Panc1 (cell line): ENCODE measurements at regions not wholly inside any gene's neighbourhood (a gene's known extent, or its start where the extent isn't known, plus 50 kb on each side); places are given as distances from the start of the nearest gene placed in this dataset.

Experiments used
- ATAC-seq: fragments of 200-7000 bp; cut with Tn5 transposase; 2 replicates; pipeline ENCODE4 v1.9.1; 2020; ENCODE audit warnings: mild to moderate bottlenecking, moderate library complexity
- BruUV-seq: library from RNA; stranded (reverse); fragments of 400-500 nt; replicated peaks from 2 replicates; lab custom pipeline; 2021; lab: Mats Ljungman, UMichigan
- CTCF ChIA-PET: fragments of 300-600 bp; sonication (Branson Sonifier 250); formaldehyde crosslinking; loops from one replicate; lab custom pipeline; 2022; ENCODE audit warnings: antibody characterized with exemption; lab: Charles Lee
- POLR2A ChIA-PET: fragments of 300-600 bp; sonication (Branson Sonifier 250); formaldehyde crosslinking; loops from one replicate; lab custom pipeline; 2022; ENCODE audit warnings: antibody characterized with exemption; lab: Charles Lee
- DNase-seq: peaks from one replicate; pipeline ENCODE4 v3.0.0-alpha.2; 2010; ENCODE audit warnings: low read depth, low spot score
- H3K27ac ChIP-seq: 2 replicates; pipeline ENCODE4 v1.5.1; 2011; ENCODE audit warnings: mild to moderate bottlenecking, low read length, inconsistent platforms
- H3K27me3 ChIP-seq: fragments of 200-500 bp; sonication (Bioruptor generic); 2 replicates; pipeline ENCODE4 v1.6.0; 2014; ENCODE audit warnings: low read length, inconsistent platforms; ENCODE audit not compliant: control insufficient read depth, insufficient read depth
- H3K36me3 ChIP-seq: fragments of 200-500 bp; sonication (Bioruptor generic); 2 replicates; pipeline ENCODE4 v1.5.1; 2014; ENCODE audit warnings: inconsistent platforms, mild to moderate bottlenecking, low read length, moderate library complexity; ENCODE audit not compliant: control insufficient read depth, insufficient read depth
- H3K4me1 ChIP-seq: 2 replicates; pipeline ENCODE4 v1.5.1; 2011; ENCODE audit warnings: inconsistent platforms, mild to moderate bottlenecking, low read length, moderate library complexity; ENCODE audit not compliant: control insufficient read depth, insufficient read depth
- H3K4me3 ChIP-seq, 2 experiments: 2 replicates each; pipeline ENCODE4 v1.5.1; 2011 to 2012; ENCODE audit warnings: low read depth in 2 of 2, low read length in 2 of 2, mild to moderate bottlenecking in 2 of 2, inconsistent platforms in 1 of 2, moderate library complexity in 1 of 2
- H3K9me3 ChIP-seq: fragments of 200-500 bp; sonication (Bioruptor generic); 2 replicates; pipeline ENCODE4 v1.5.1; 2014; ENCODE audit warnings: low read depth, mild to moderate bottlenecking, inconsistent platforms, low read length, moderate library complexity; ENCODE audit not compliant: control insufficient read depth, insufficient read depth
- POLR2AphosphoS5 ChIP-seq: IDR thresholded peaks from 2 replicates; pipeline ENCODE4 v1.6.1; 2012; ENCODE audit warnings: mild to moderate bottlenecking, low read depth, low read length, moderate library complexity
- REST ChIP-seq, 2 experiments: IDR thresholded peaks; 2 replicates each; pipeline ENCODE4 v1.6.1; 2011 to 2012; ENCODE audit warnings: low read depth in 2 of 2, control low read depth in 1 of 2, low read length in 1 of 2, mild to moderate bottlenecking in 1 of 2, moderate library complexity in 1 of 2; ENCODE audit not compliant: insufficient read depth in 1 of 2
- SIN3A ChIP-seq: IDR thresholded peaks from 2 replicates; pipeline ENCODE4 v1.6.1; 2012; ENCODE audit warnings: low read depth, mild to moderate bottlenecking, low read length, moderate library complexity, borderline replicate concordance; ENCODE audit not compliant: insufficient read depth
- TCF7L2 ChIP-seq: IDR thresholded peaks from 2 replicates; pipeline ENCODE4 v1.6.1; 2011; ENCODE audit warnings: mild to moderate bottlenecking, low read depth, low read length, inconsistent platforms
- in situ Hi-C: cut with HindIII; loops from 2 replicates; pipeline ENCODE4 v1.10.0; 2016; ENCODE audit warnings: low sequenced_read_pairs, low pct_unique_long_range_greater_than_20kb
- intact Hi-C: fragments of 100-400 bp; cut with micrococcal nuclease; formaldehyde crosslinking; loops from one replicate; pipeline ENCODE4 v1.10.0; 2022; ENCODE audit not compliant: unreplicated experiment
- TF ChIP-seq, protein P1 (sequence below): fragments of 450-650 bp; IDR thresholded peaks from 2 replicates; pipeline ENCODE4 v1.5.1; 2017; ENCODE audit warnings: mild to moderate bottlenecking

GRCh38 chr6:141326426-141326825, 806.3 kb upstream of the GJE1 start:
- ChIA-PET POLR2A (no interaction called here), CTCF (no interaction called here)
- DNase-seq, result peak; percentile 97
- Histone ChIP-seq H3K36me3 (no peaks in the 10 kb centered on the region), H3K4me1 (peaks cover 3% of the 10 kb centered on the region; the same call in 1 of the 2 replicates), H3K27ac (no peak overlapping the region), H3K9me3 (no peaks in the 10 kb centered on the region), H3K4me3 (peak overlapping the region; percentile 17 to 31), H3K27me3 (no peaks in the 10 kb centered on the region)
- TF ChIP-seq TCF7L2, result no peak
- peak; percentile 98 for ATAC-seq
- intact Hi-C loops, result no loop called here
- in situ Hi-C loops, result no loop called here
- BruUV-seq, result no TSS peak

- in situ Hi-C loops (no loop called here), intact Hi-C loops (no loop called here)
- Histone ChIP-seq H3K4me3 (no peak overlapping the region), H3K4me1 (peaks cover 3% of the 10 kb centered on the region; the same call in 1 of the 2 replicates), H3K36me3 (no peaks in the 10 kb centered on the region), H3K9me3 (no peaks in the 10 kb centered on the region), H3K27ac (peak overlapping the region; percentile 64; the same call in 1 of the 2 replicates), H3K27me3 (no peaks in the 10 kb centered on the region)
- CTCF ChIA-PET, result no interaction called here
- no peak for TF ChIP-seq REST (IDR thresholded peaks at IDR 0.05; ENCODE audit: insufficient read depth in 1 of 2, low read depth in 2 of 2, low read length in 1 of 2)
- TF ChIP-seq, protein P1, sequence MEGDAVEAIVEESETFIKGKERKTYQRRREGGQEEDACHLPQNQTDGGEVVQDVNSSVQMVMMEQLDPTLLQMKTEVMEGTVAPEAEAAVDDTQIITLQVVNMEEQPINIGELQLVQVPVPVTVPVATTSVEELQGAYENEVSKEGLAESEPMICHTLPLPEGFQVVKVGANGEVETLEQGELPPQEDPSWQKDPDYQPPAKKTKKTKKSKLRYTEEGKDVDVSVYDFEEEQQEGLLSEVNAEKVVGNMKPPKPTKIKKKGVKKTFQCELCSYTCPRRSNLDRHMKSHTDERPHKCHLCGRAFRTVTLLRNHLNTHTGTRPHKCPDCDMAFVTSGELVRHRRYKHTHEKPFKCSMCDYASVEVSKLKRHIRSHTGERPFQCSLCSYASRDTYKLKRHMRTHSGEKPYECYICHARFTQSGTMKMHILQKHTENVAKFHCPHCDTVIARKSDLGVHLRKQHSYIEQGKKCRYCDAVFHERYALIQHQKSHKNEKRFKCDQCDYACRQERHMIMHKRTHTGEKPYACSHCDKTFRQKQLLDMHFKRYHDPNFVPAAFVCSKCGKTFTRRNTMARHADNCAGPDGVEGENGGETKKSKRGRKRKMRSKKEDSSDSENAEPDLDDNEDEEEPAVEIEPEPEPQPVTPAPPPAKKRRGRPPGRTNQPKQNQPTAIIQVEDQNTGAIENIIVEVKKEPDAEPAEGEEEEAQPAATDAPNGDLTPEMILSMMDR, result no peak
- no peak for TF ChIP-seq POLR2AphosphoS5
- no peak for TF ChIP-seq SIN3A
- POLR2A ChIA-PET, result no interaction called here
- no peak for ATAC-seq
- BruUV-seq, result no TSS peak
- no peak for DNase-seq
Measured at GRCh38 chr6:141321493-141322347, 811.0 kb upstream of the GJE1 start.

- no peaks in the 10 kb centered on the region for H3K36me3 ChIP-seq
- no peaks in the 10 kb centered on the region for H3K27me3 ChIP-seq
- ChIA-PET POLR2A (no interaction called here), CTCF (no interaction called here)
- H3K4me1 ChIP-seq, result no peaks in the 10 kb centered on the region
- in situ Hi-C loops, result no loop called here
- TF ChIP-seq TCF7L2 (no peak), POLR2AphosphoS5 (no peak), SIN3A (no peak), REST (IDR thresholded peaks at IDR 0.05; ENCODE audit: insufficient read depth in 1 of 2, low read depth in 2 of 2, low read length in 1 of 2) (no peak)
- TF ChIP-seq, protein P1, result no peak
- intact Hi-C loops, result no loop called here
- no peak overlapping the region for H3K4me3 ChIP-seq
- DNase-seq (no peak), ATAC-seq (no peak)
- H3K9me3 ChIP-seq, result no peaks in the 10 kb centered on the region
- no TSS peak for BruUV-seq
- H3K27ac ChIP-seq, result no peak overlapping the region
Measured at GRCh38 chr6:141316236-141316635, 816.5 kb upstream of the GJE1 start.
